ENCODE measurements at regions not wholly inside any gene's neighbourhood (a gene's known extent, or its start where the extent isn't known, plus 50 kb on each side); places are given as distances from the start of the nearest gene placed in this dataset.

DNA sequence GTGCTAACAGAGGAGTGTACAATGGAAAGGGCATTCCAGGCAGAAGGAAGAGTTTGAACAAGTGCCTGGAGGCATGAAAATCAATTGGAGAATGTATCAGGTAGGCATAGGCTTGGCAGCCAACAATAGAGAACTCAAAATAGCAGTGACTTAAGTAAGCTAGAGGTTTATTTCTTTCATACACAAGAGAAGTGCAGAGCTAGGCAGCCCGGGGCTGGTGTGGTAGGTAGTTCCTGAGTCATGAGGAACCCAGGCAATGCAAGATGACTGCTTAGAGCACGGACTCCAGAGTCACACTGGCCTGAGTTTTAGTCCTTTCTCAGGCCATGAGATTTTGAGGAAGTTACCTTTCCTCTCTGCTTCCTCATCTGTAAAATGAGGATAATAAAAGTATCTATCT, 74.8 kb upstream of the LRRN2 start:
- TF ChIP-seq YY1 (IDR thresholded peaks at IDR 0.05; ENCODE audit: insufficient read depth, insufficient read length) (no peak), ZNF274 (IDR thresholded peaks at IDR 0.05; ENCODE audit: low read depth, low read length) (no peak)
